NCI-H748 treated with DMSO at 0.1 percent for 48 hours (cell line): ENCODE measurements at regions not wholly inside any gene's neighbourhood (a gene's known extent, or its start where the extent isn't known, plus 50 kb on each side); places are given as distances from the start of the nearest gene placed in this dataset.
A peak's percentile ranks its signal among the peaks of the same experiment; 100 is the strongest.

Source experiments
- DNase-seq: peaks from one replicate; lab custom pipeline; 2025; lab: John Stamatoyannopoulos, UW

- DNase-seq, result no peak
Measured at GRCh38 chr5:15334551-15335266, 165.3 kb upstream of the FBXL7 start.

DNA sequence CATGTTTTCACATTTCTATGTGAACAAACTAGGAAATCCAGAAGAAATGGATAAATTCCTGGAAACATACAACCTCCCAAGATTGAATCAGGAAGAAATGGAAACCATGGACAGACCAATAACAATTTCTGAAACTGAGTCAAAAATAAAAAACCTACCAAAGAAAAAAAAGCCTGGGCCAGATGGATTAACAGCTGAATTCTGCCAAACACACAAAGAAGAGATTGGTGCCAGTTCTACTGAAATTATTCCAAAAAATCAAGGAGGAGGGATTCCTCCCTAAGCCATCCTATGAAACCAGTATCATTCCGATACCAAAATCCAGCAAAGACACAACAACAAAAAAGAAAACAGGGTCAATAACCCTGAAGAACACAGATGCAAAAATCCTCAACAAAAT lies 166.9 kb upstream of the FBXL7 start:
- no peak for DNase-seq

GRCh38 chr5:15326932-15327331 lies 173.0 kb upstream of the FBXL7 start:
- DNase-seq, result no peak

- no peak for DNase-seq
Measured at GRCh38 chr5:15326471-15326870, 173.5 kb upstream of the FBXL7 start.

DNA sequence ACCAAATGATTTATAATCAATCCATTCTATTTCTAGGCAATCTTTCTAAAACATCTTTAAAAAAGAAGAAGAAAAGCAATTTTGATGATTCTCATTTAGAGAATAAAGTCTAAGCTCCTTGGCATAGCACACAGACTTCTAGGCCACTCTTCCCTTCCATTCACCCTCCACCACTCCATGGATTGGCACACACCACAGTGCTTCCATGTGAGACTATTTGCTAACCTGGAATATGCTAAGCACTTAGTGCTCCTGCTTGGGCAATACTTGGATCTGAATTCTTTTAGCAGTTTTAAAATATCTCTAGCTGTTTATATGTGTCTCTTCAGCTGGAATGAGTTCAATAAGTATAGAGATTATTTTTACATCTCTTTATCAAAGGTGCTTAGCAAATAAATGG lies 177.6 kb upstream of the FBXL7 start:
- DNase-seq, result no peak

- no peak for DNase-seq
Measured at GRCh38 chr5:15321776-15322175, 178.2 kb upstream of the FBXL7 start.

- no peak for DNase-seq
Measured at GRCh38 chr5:15320871-15321270, 179.1 kb upstream of the FBXL7 start.

DNA sequence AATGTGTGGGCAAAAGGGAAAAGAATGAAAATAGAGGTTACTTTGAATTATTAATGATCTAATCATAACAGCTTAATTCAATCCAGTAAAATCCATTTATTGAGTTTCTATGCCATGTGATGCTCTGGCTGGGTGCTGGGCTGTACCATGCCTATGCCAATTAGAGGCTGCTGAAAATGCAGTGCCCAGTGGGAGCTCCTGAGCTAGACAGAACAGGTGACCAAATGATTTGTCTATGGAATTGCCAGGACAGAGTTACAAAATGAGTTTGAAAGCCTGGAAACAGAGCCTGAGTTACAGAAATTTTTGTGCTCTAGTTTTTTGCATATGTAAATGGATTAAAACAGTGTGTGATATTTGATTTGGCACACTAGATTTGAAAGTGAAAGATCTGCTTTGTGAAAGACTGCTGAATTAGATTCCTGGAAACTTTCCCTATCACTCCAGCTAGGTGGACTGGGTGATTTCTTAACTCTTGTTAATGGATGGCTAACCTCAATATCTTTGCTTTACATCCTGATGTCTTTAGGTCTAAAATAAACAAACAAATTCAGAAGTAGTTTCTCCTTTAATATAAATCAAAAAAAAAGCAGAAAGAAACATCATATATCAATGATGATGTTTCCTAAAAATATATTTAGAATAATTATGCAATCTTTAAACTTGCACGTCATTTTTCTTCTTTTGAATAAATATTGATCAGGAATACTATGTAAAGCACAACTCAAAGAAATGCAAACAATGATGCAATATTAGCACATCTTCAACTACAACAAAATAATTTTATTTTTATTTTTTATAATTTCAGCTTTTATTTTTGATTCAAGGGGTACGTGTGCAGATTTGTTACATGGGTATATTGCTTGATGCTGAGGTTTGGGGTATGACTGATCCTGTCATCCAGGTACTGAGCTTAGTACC lies 194.8 kb upstream of the FBXL7 start:
- DNase-seq, result no peak

- no peak for DNase-seq
Measured at GRCh38 chr5:15304066-15304731, 195.8 kb upstream of the FBXL7 start.

DNA sequence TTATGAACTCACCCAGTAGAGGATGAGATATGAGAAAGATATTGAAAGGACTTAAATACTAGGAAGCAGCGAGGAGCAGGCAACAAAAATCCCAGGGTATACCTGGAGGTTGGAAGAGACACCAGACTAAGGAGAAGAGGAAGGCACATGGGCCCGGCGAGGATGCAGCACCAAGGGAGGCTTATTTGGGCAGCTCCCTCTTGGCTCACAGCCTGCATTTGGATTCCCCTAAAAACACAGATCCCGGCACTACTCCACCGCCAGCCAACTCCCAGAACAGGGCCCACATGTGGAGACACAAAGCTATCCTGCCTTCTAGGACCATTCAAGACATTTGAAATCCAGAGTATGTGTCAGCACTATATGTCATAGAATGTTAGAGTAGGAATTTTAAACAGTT lies 199.8 kb upstream of the FBXL7 start:
- no peak for DNase-seq

- no peak for DNase-seq
Measured at GRCh38 chr5:15290953-15291352, 209.0 kb upstream of the FBXL7 start.

GRCh38 chr5:15286650-15287049 lies 213.3 kb upstream of the FBXL7 start:
- no peak for DNase-seq

DNA sequence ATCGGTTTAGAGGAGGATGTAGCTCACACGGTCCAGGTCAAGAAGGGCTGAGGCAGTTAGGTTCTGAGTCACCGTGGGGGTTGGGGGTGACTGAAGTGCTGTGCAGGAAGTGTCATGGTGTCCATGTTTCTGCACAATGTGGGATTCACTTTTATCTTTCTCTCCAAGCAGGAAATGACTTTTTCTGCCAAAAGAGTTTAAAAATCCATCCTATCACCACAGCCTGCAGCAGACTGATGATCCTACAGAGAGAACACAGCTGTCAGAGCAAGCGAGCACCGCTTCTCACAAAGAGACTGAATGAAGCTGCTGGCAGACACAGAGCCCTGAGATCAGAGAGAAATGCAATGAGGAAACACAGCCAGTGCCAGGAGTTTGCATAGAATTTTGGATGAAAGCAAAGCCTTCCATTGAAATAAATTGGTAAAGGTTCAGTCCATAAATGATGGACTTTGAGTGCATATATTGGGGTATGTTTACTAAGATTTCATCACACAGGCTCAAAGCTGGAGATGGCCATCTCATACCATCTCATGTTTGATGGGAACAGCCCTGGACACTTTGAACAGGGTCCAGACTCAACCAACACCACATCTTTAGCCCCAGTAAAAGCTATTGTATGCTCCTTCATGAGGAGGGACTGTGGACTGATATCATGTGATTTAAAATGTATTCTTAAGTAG lies 213.9 kb upstream of the FBXL7 start:
- no peak for DNase-seq

GRCh38 chr5:15284706-15285105 lies 215.3 kb upstream of the FBXL7 start:
- no peak for DNase-seq

DNA sequence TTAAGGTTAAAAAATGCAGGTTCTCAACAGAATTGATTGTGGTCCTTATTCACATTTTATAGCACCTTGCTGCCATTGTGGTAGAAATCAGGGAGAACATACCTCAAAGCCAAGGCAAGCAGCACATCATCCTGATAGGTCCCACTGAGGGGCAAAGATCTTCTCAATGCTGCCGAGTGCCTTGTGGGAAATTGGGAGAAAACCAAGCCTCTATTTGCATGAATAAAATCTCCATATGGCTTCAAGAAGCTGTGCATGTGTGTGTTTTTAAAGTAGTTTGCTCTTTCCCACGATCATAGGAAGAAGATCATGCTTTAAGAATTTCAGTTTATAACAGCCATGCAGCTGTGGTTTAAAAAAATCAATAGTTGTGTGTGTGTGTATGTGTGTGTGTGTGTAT lies 216.9 kb upstream of the FBXL7 start:
- no peak for DNase-seq

GRCh38 chr5:15282611-15283010 lies 217.4 kb upstream of the FBXL7 start:
- no peak for DNase-seq

- DNase-seq, result peak; percentile 69
Measured at GRCh38 chr5:15271596-15271995, 228.4 kb upstream of the FBXL7 start.

DNA sequence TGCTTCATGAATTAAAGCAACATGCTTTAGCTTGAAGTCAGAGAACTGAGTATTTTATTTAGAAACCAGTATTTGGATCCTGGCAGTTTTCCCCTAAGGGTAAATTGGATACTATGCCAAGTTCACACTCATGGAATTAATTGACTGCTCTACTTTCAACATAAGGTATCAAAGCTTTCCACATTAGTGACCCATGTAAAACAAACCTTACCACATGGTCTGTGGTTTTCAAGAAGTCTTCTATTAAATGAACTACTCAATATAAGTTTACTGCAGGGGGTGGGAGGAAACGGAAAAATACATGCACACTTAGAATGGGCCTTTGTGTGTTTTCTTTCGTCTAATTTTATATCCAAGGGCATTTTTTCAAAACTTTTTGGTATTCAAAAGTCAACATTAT lies 232.0 kb upstream of the FBXL7 start:
- no peak for DNase-seq

GRCh38 chr5:15266841-15267240 lies 233.1 kb upstream of the FBXL7 start:
- no peak for DNase-seq

GRCh38 chr5:15266229-15266628 lies 233.8 kb upstream of the FBXL7 start:
- no peak for DNase-seq

DNA sequence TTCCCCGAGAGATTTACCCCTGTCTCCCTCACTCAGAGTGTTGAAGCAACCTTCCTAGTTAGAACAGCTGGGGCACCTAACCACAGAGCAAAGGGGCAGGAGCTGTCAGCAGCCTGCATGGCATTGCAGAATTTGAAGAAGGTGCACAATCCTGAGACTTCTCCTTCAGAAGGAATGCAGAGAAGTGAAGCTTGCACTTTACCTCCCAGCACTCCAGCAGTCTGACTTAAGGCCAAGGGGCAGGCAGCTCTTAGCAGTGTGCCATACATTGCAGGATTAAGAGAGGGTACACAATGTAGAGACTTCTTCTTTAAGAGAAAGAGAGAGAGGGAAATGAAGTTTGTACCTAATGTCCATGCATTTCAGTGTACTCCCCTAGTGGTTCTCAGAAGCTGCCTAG lies 236.0 kb upstream of the FBXL7 start:
- DNase-seq, result no peak

DNA sequence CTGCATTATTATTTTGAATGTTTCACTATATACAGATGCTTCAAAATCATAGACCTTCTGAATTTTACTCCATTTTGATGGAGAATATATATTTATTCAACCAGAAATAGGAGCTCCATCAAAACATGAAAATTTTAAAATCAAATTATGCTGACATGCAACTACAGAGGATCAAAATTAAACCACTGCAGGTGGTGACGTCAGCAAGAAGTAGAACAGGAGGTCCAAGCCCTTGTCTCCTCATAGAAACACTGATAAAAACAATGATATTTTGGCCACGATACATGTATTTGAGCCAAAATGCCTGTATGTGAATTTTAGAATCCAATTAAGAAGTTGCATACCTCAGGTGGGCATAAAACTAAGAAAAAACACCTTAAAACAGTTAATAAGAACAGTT lies 236.6 kb upstream of the FBXL7 start:
- no peak for DNase-seq
